Activated CD4-positive, alpha-beta memory T cell treated with anti-CD3 and anti-CD28 coated beads for 36 hours (primary cell): ENCODE measurements at regions not wholly inside any gene's neighbourhood (a gene's known extent, or its start where the extent isn't known, plus 50 kb on each side); places are given as distances from the start of the nearest gene placed in this dataset.
"Not testable (repeated sequence)": the region's sequence is repeated elsewhere in the genome, so short reads cannot be mapped to it uniquely, and the experiment has no call there.

Experiments
- CTCF ChIA-PET: fragments of 350-600 bp; sonication (Branson Sonifier 250); formaldehyde crosslinking; loops from one replicate; lab custom pipeline; 2021; ENCODE audit warnings: antibody characterized with exemption, inconsistent platforms; lab: Charles Lee
- POLR2A ChIA-PET: fragments of 350-600 bp; sonication (Branson Sonifier 250); formaldehyde crosslinking; loops from one replicate; lab custom pipeline; 2021; ENCODE audit warnings: antibody characterized with exemption; lab: Charles Lee
- DNase-seq: peaks from one replicate; pipeline ENCODE4 v3.0.0-alpha.2; 2020
- H3K27ac Mint-ChIP-seq: one replicate; pipeline ENCODE4 v1.8.0; 2021; ENCODE audit warnings: mixed read lengths
- H3K27me3 Mint-ChIP-seq: one replicate; pipeline ENCODE4 v1.8.0; 2021; ENCODE audit warnings: mixed read lengths
- H3K36me3 Mint-ChIP-seq: one replicate; pipeline ENCODE4 v1.8.0; 2021; ENCODE audit warnings: mixed read lengths
- H3K4me1 Mint-ChIP-seq: one replicate; pipeline ENCODE4 v1.8.0; 2021; ENCODE audit warnings: low read depth, mixed read lengths
- H3K4me3 Mint-ChIP-seq: one replicate; pipeline ENCODE4 v1.8.0; 2021; ENCODE audit warnings: mild to moderate bottlenecking, mixed read lengths
- H3K9me3 Mint-ChIP-seq: one replicate; pipeline ENCODE4 v1.8.0; 2021; ENCODE audit warnings: mixed read lengths
- intact Hi-C: fragments of 100-400 bp; cut with micrococcal nuclease; formaldehyde crosslinking; loops from one replicate; pipeline ENCODE4 v1.15.1; 2023

GRCh38 chr15:77906062-77906990 lies 171.2 kb downstream of the TBC1D2B start:
- H3K4me1 Mint-ChIP-seq, H3K27ac Mint-ChIP-seq, H3K9me3 Mint-ChIP-seq, DNase-seq, POLR2A ChIA-PET, H3K36me3 Mint-ChIP-seq, H3K4me3 Mint-ChIP-seq: not testable (repeated sequence)
- intact Hi-C loops = loop anchor here (10.0 kb wide), 1 partner anchor 48 kb away; no protein-coding TSS in a partner anchor
- CTCF ChIA-PET = interaction anchor here (1.1 to 2.0 kb wide), 2 partner anchors 53 to 59 kb away, joined by 4 to 5 read pairs; no protein-coding TSS in a partner anchor
- peaks cover 16% of the 10 kb centered on the region for H3K27me3 Mint-ChIP-seq

GRCh38 chr15:77905301-77905920 lies 172.1 kb downstream of the TBC1D2B start:
- H3K36me3 Mint-ChIP-seq = no peaks in the 10 kb centered on the region
- POLR2A ChIA-PET = no interaction called here
- CTCF ChIA-PET = interaction anchor here (1.1 to 2.0 kb wide), 2 partner anchors 54 to 60 kb away, joined by 4 to 5 read pairs; no protein-coding TSS in a partner anchor
- intact Hi-C loops = loop anchor here (10.0 kb wide), 1 partner anchor 49 kb away; no protein-coding TSS in a partner anchor
- H3K27ac Mint-ChIP-seq = no peak overlapping the region
- DNase-seq = no peak
- H3K27me3 Mint-ChIP-seq = peaks cover 16% of the 10 kb centered on the region
- no peak overlapping the region for H3K4me3 Mint-ChIP-seq
- no peaks in the 10 kb centered on the region for H3K9me3 Mint-ChIP-seq
- H3K4me1 Mint-ChIP-seq = peaks cover 2% of the 10 kb centered on the region

GRCh38 chr15:77904901-77905300 lies 172.6 kb downstream of the TBC1D2B start:
- POLR2A ChIA-PET = no interaction called here
- Mint-ChIP-seq H3K4me1 (no peaks in the 10 kb centered on the region), H3K4me3 (no peak overlapping the region), H3K36me3 (no peaks in the 10 kb centered on the region), H3K27me3 (peaks cover 16% of the 10 kb centered on the region), H3K27ac (no peak overlapping the region), H3K9me3 (no peaks in the 10 kb centered on the region)
- CTCF ChIA-PET = interaction anchor here (1.4 to 2.0 kb wide), 2 partner anchors 60 to 226 kb away, joined by 3 to 5 read pairs; partner anchors contain the start of gene CIB2
- DNase-seq = no peak
- intact Hi-C loops = loop anchor here (10.0 kb wide), 1 partner anchor 50 kb away; no protein-coding TSS in a partner anchor

GRCh38 chr15:77904436-77904821 lies 173.1 kb downstream of the TBC1D2B start:
- ChIA-PET CTCF (interaction anchor here (1.4 to 2.0 kb wide), 2 partner anchors 61 to 227 kb away, joined by 3 to 5 read pairs; partner anchors contain the start of gene CIB2), POLR2A (no interaction called here)
- no peak overlapping the region for H3K4me3 Mint-ChIP-seq
- H3K27me3 Mint-ChIP-seq = peaks cover 16% of the 10 kb centered on the region
- DNase-seq = no peak
- H3K9me3 Mint-ChIP-seq = no peaks in the 10 kb centered on the region
- H3K27ac Mint-ChIP-seq = no peak overlapping the region
- H3K36me3 Mint-ChIP-seq = no peaks in the 10 kb centered on the region
- intact Hi-C loops = loop anchor here (10.0 kb wide), 1 partner anchor 50 kb away; no protein-coding TSS in a partner anchor
- no peaks in the 10 kb centered on the region for H3K4me1 Mint-ChIP-seq

GRCh38 chr15:77903761-77904435 lies 173.6 kb downstream of the TBC1D2B start:
- CTCF ChIA-PET = interaction anchor here (1.4 to 2.0 kb wide), 2 partner anchors 61 to 227 kb away, joined by 3 to 5 read pairs; partner anchors contain the start of gene CIB2
- H3K4me3 Mint-ChIP-seq, H3K4me1 Mint-ChIP-seq: not testable (repeated sequence)

GRCh38 chr15:77902921-77903760 lies 174.4 kb downstream of the TBC1D2B start:
- H3K36me3 Mint-ChIP-seq, POLR2A ChIA-PET, H3K4me1 Mint-ChIP-seq, H3K4me3 Mint-ChIP-seq, H3K9me3 Mint-ChIP-seq, H3K27ac Mint-ChIP-seq: not testable (repeated sequence)
- DNase-seq = peak; percentile 33
- intact Hi-C loops = loop anchor here (10.0 kb wide), 1 partner anchor 52 kb away; no protein-coding TSS in a partner anchor
- CTCF ChIA-PET = interaction anchor here (0.6 to 1.4 kb wide), 2 partner anchors 228 to 1942 kb away, joined by 3 read pairs; partner anchors contain the start of gene CIB2
- H3K27me3 Mint-ChIP-seq = peaks cover 13% of the 10 kb centered on the region

More at GRCh38 chr15:77903761-77904435, 173.6 kb downstream of the TBC1D2B start:
- H3K27ac Mint-ChIP-seq, POLR2A ChIA-PET, DNase-seq, H3K36me3 Mint-ChIP-seq, H3K9me3 Mint-ChIP-seq: not testable (repeated sequence)
- peaks cover 16% of the 10 kb centered on the region for H3K27me3 Mint-ChIP-seq
- intact Hi-C loops = loop anchor here (10.0 kb wide), 1 partner anchor 51 kb away; no protein-coding TSS in a partner anchor

- peaks cover 7% of the 10 kb centered on the region for H3K27me3 Mint-ChIP-seq
- CTCF ChIA-PET = interaction anchor here (0.6 to 2.5 kb wide), 2 partner anchors 8 to 1941 kb away, joined by 3 to 17 read pairs; no protein-coding TSS in a partner anchor
Observed at GRCh38 chr15:77901921-77902750, 175.4 kb downstream of the TBC1D2B start.

GRCh38 chr15:77901251-77901881 lies 176.1 kb downstream of the TBC1D2B start:
- H3K4me1 Mint-ChIP-seq = no peaks in the 10 kb centered on the region
- H3K27me3 Mint-ChIP-seq = peaks cover 1% of the 10 kb centered on the region
- ChIA-PET CTCF (interaction anchor here (1.1 to 2.5 kb wide), 2 partner anchors 9 to 341 kb away, joined by 3 to 17 read pairs; no protein-coding TSS in a partner anchor), POLR2A (no interaction called here)
- no peak overlapping the region for H3K4me3 Mint-ChIP-seq
- intact Hi-C loops = loop anchor here (10.0 kb wide), 1 partner anchor 53 kb away; no protein-coding TSS in a partner anchor
- DNase-seq = no peak
- H3K27ac Mint-ChIP-seq = no peak overlapping the region
- no peaks in the 10 kb centered on the region for H3K9me3 Mint-ChIP-seq
- H3K36me3 Mint-ChIP-seq = no peaks in the 10 kb centered on the region

More at GRCh38 chr15:77901921-77902750, 175.4 kb downstream of the TBC1D2B start:
- POLR2A ChIA-PET = no interaction called here
- no peaks in the 10 kb centered on the region for H3K9me3 Mint-ChIP-seq
- no peaks in the 10 kb centered on the region for H3K36me3 Mint-ChIP-seq
- intact Hi-C loops = loop anchor here (10.0 kb wide), 1 partner anchor 53 kb away; no protein-coding TSS in a partner anchor
- H3K4me3 Mint-ChIP-seq = no peak overlapping the region
- DNase-seq = no peak
- H3K27ac Mint-ChIP-seq = no peak overlapping the region
- no peaks in the 10 kb centered on the region for H3K4me1 Mint-ChIP-seq

GRCh38 chr15:77900331-77900963 lies 177.1 kb downstream of the TBC1D2B start:
- H3K9me3 Mint-ChIP-seq, H3K27me3 Mint-ChIP-seq, H3K27ac Mint-ChIP-seq, POLR2A ChIA-PET, H3K4me3 Mint-ChIP-seq, H3K36me3 Mint-ChIP-seq, H3K4me1 Mint-ChIP-seq: not testable (repeated sequence)
- CTCF ChIA-PET = interaction anchor here (0.6 to 2.5 kb wide), 6 partner anchors 8 to 342 kb away, joined by 3 to 17 read pairs (median 3); no protein-coding TSS in a partner anchor
- intact Hi-C loops = loop anchor here (10.0 kb wide), 1 partner anchor 54 kb away; no protein-coding TSS in a partner anchor
- DNase-seq = peak; percentile 74
